Osteocyte (in vitro differentiated cells): ENCODE measurements at regions not wholly inside any gene's neighbourhood (a gene's known extent, or its start where the extent isn't known, plus 50 kb on each side); places are given as distances from the start of the nearest gene placed in this dataset.

ENCODE experiments used
- DNase-seq: peaks from one replicate; pipeline ENCODE4 v3.0.0; 2021; ENCODE audit warnings: mixed read lengths; ENCODE audit not compliant: unreplicated experiment; ENCODE audit errors: extremely low spot score
- H3K27ac Mint-ChIP-seq: one replicate; pipeline ENCODE4 v1.8.0; 2021; ENCODE audit warnings: mild to moderate bottlenecking, mixed read lengths; ENCODE audit not compliant: unreplicated experiment
- H3K27me3 Mint-ChIP-seq: one replicate; pipeline ENCODE4 v1.8.0; 2021; ENCODE audit warnings: mixed read lengths; ENCODE audit not compliant: unreplicated experiment
- H3K36me3 Mint-ChIP-seq: one replicate; pipeline ENCODE4 v1.8.0; 2021; ENCODE audit warnings: mixed read lengths; ENCODE audit not compliant: unreplicated experiment
- H3K4me1 Mint-ChIP-seq: one replicate; pipeline ENCODE4 v1.8.0; 2021; ENCODE audit warnings: mixed read lengths; ENCODE audit not compliant: unreplicated experiment
- H3K4me3 Mint-ChIP-seq: one replicate; pipeline ENCODE4 v1.8.0; 2021; ENCODE audit warnings: mild to moderate bottlenecking, moderate library complexity, mixed read lengths; ENCODE audit not compliant: unreplicated experiment
- H3K9me3 Mint-ChIP-seq: one replicate; pipeline ENCODE4 v1.8.0; 2021; ENCODE audit warnings: mixed read lengths; ENCODE audit not compliant: unreplicated experiment
- CTCF ChIP-seq: fragments of 200-600 bp; sonication (generic); IDR thresholded peaks from 2 replicates; pipeline ENCODE4 v1.5.0; 2021; ENCODE audit warnings: antibody characterized with exemption, mild to moderate bottlenecking, moderate library complexity

GRCh38 chr19:5396963-5397362 is 56.4 kb upstream of the PTPRS start:
- no peak overlapping the region for H3K27ac Mint-ChIP-seq
- H3K36me3 Mint-ChIP-seq: no peaks in the 10 kb centered on the region
- H3K4me1 Mint-ChIP-seq: no peaks in the 10 kb centered on the region
- H3K4me3 Mint-ChIP-seq: no peak overlapping the region
- no peak for DNase-seq
- no peak for TF ChIP-seq CTCF
- peaks cover 53% of the 10 kb centered on the region for H3K27me3 Mint-ChIP-seq
- no peaks in the 10 kb centered on the region for H3K9me3 Mint-ChIP-seq

- Mint-ChIP-seq H3K36me3 (no peaks in the 10 kb centered on the region), H3K27me3 (peaks cover 42% of the 10 kb centered on the region), H3K4me3 (no peak overlapping the region), H3K27ac (no peak overlapping the region), H3K9me3 (no peaks in the 10 kb centered on the region), H3K4me1 (no peaks in the 10 kb centered on the region)
- no peak for TF ChIP-seq CTCF
- no peak for DNase-seq
These were observed 57.2 kb upstream of the ZNRF4 start for GRCh38 chr19:5397804-5398692.

GRCh38 chr19:5398693-5399057 is 56.5 kb upstream of the ZNRF4 start:
- Mint-ChIP-seq H3K4me3 (no peak overlapping the region), H3K9me3 (no peaks in the 10 kb centered on the region), H3K36me3 (no peaks in the 10 kb centered on the region), H3K4me1 (no peaks in the 10 kb centered on the region), H3K27me3 (peaks cover 36% of the 10 kb centered on the region), H3K27ac (no peak overlapping the region)
- no peak for TF ChIP-seq CTCF
- DNase-seq: no peak

GRCh38 chr19:5403968-5404640 is 51.1 kb upstream of the ZNRF4 start:
- no peaks in the 10 kb centered on the region for H3K4me1 Mint-ChIP-seq
- peak; percentile 96 for DNase-seq
- H3K27me3 Mint-ChIP-seq: peaks cover 15% of the 10 kb centered on the region
- no peak overlapping the region for H3K27ac Mint-ChIP-seq
- H3K36me3 Mint-ChIP-seq: no peaks in the 10 kb centered on the region
- no peak overlapping the region for H3K4me3 Mint-ChIP-seq
- TF ChIP-seq CTCF: no peak
- H3K9me3 Mint-ChIP-seq: peaks cover 6% of the 10 kb centered on the region
